SK-N-SH (cell line): ENCODE measurements at regions not wholly inside any gene's neighbourhood (a gene's known extent, or its start where the extent isn't known, plus 50 kb on each side); places are given as distances from the start of the nearest gene placed in this dataset.
"Not testable (repeated sequence)": the region's sequence is repeated elsewhere in the genome, so short reads cannot be mapped to it uniquely, and the experiment has no call there.

ENCODE experiments used
- CTCF ChIP-seq: fragments of 200-600 bp; sonication (generic); IDR thresholded peaks from 2 replicates; pipeline ENCODE4 v1.6.1; 2017; ENCODE audit warnings: antibody characterized with exemption, mild to moderate bottlenecking, moderate library complexity
- ELF1 ChIP-seq: IDR thresholded peaks from 2 replicates; pipeline ENCODE4 v1.4.0; 2012
- EP300 ChIP-seq, 2 experiments: IDR thresholded peaks; 2 replicates each; pipeline versions ENCODE4 v1.4.0 to v1.6.1; 2012; ENCODE audit warnings: borderline replicate concordance in 1 of 2, low read depth in 1 of 2, low read length in 1 of 2
- EZH2phosphoT487 ChIP-seq: fragments of 200-600 bp; sonication (generic); IDR thresholded peaks from 2 replicates; pipeline ENCODE4 v1.6.1; 2017; ENCODE audit warnings: low read depth, mixed run types, mild to moderate bottlenecking, antibody characterized with exemption, moderate library complexity, borderline replicate concordance
- FOXJ3 ChIP-seq: sonication (generic); formaldehyde crosslinking; IDR thresholded peaks from 2 replicates; pipeline ENCODE4 v1.5.1; 2020; ENCODE audit warnings: mild to moderate bottlenecking, missing genetic modification reagents
- REST ChIP-seq: IDR thresholded peaks from 2 replicates; pipeline ENCODE4 v1.6.1; 2012; ENCODE audit warnings: mild to moderate bottlenecking, low read depth, low read length, moderate library complexity
- RFX5 ChIP-seq: IDR thresholded peaks from 2 replicates; pipeline ENCODE4 v1.6.1; 2012; ENCODE audit warnings: mild to moderate bottlenecking, improper control_type of control experiment, low read length
- RXRA ChIP-seq: IDR thresholded peaks from 2 replicates; pipeline ENCODE4 v1.4.0; 2012; ENCODE audit warnings: low read depth, mild to moderate bottlenecking, borderline replicate concordance
- TAF1 ChIP-seq: IDR thresholded peaks from 2 replicates; pipeline ENCODE4 v1.6.1; 2012; ENCODE audit warnings: low read depth, mild to moderate bottlenecking, low read length, moderate library complexity, borderline replicate concordance
- USF1 ChIP-seq: IDR thresholded peaks from 2 replicates; pipeline ENCODE4 v1.4.0; 2012; ENCODE audit warnings: low read depth, borderline replicate concordance
- USF2 ChIP-seq: fragments of 150-350 bp; IDR thresholded peaks from 2 replicates; pipeline ENCODE4 v1.6.1; 2017; ENCODE audit warnings: antibody characterized with exemption, low read length, low read depth, borderline replicate concordance
- YY1 ChIP-seq: IDR thresholded peaks from 2 replicates; pipeline ENCODE4 v1.4.0; 2012; ENCODE audit warnings: low read depth, mild to moderate bottlenecking

GRCh38 chr11:3468963-3469362, 90.0 kb upstream of the ZNF195 start:
- not testable (repeated sequence) for TF ChIP-seq CTCF; RFX5; USF2; REST; EZH2phosphoT487; TAF1; ELF1; RXRA; EP300 (IDR thresholded peaks at IDR 0.05; ENCODE audit: borderline replicate concordance in 1 of 2, low read depth in 1 of 2, low read length in 1 of 2); USF1; YY1; FOXJ3 (CRISPR knock-in tag)
